ENCODE measurements at regions not wholly inside any gene's neighbourhood (a gene's known extent, or its start where the extent isn't known, plus 50 kb on each side); places are given as distances from the start of the nearest gene placed in this dataset.
A peak's percentile ranks its signal among the peaks of the same experiment; 100 is the strongest.
"Not testable (repeated sequence)": the region's sequence is repeated elsewhere in the genome, so short reads cannot be mapped to it uniquely, and the experiment has no call there.

- no peak for DNase-seq (ENCODE audit: low read depth)
- H3K4me3 ChIP-seq (ENCODE audit: low read length) = no peak overlapping the region
- TF ChIP-seq CTCF (IDR thresholded peaks at IDR 0.05; ENCODE audit: insufficient read depth, low read depth, low read length, missing control alignments) = no peak
These were observed 107.0 kb downstream of the HMHB1 start for GRCh38 chr5:143918961-143919360.

- no peak for TF ChIP-seq CTCF (IDR thresholded peaks at IDR 0.05; ENCODE audit: insufficient read depth, low read depth, low read length, missing control alignments)
- H3K4me3 ChIP-seq (ENCODE audit: low read length) = no peak overlapping the region
- peak; percentile 22 for DNase-seq (ENCODE audit: low read depth)
These were observed 108.8 kb downstream of the HMHB1 start for GRCh38 chr5:143920772-143921171.

- H3K4me3 ChIP-seq (ENCODE audit: low read length) = no peak overlapping the region
- DNase-seq (ENCODE audit: low read depth) = peak; percentile 89
These were observed 109.8 kb downstream of the HMHB1 start for GRCh38 chr5:143921525-143922311.

GRCh38 chr5:143922718-143923117 lies 110.8 kb downstream of the HMHB1 start:
- DNase-seq (ENCODE audit: low read depth) = peak; percentile 82
- no peak for TF ChIP-seq CTCF (IDR thresholded peaks at IDR 0.05; ENCODE audit: insufficient read depth, low read depth, low read length, missing control alignments)
- H3K4me3 ChIP-seq (ENCODE audit: low read length) = no peak overlapping the region

More at GRCh38 chr5:143921525-143922311, 109.8 kb downstream of the HMHB1 start:
- no peak for TF ChIP-seq CTCF (IDR thresholded peaks at IDR 0.05; ENCODE audit: insufficient read depth, low read depth, low read length, missing control alignments)

- DNase-seq (ENCODE audit: low read depth) = peak; percentile 64
- H3K4me3 ChIP-seq (ENCODE audit: low read length) = no peak overlapping the region
- no peak for TF ChIP-seq CTCF (IDR thresholded peaks at IDR 0.05; ENCODE audit: insufficient read depth, low read depth, low read length, missing control alignments)
These were observed 111.8 kb downstream of the HMHB1 start for GRCh38 chr5:143923634-143924266.

- no peak for DNase-seq (ENCODE audit: low read depth)
- no peak overlapping the region for H3K4me3 ChIP-seq (ENCODE audit: low read length)
- TF ChIP-seq CTCF (IDR thresholded peaks at IDR 0.05; ENCODE audit: insufficient read depth, low read depth, low read length, missing control alignments) = no peak
These were observed 112.5 kb downstream of the HMHB1 start for GRCh38 chr5:143924311-143924978.

GRCh38 chr5:143924979-143925325 lies 113.0 kb downstream of the HMHB1 start:
- H3K4me3 ChIP-seq (ENCODE audit: low read length); DNase-seq (ENCODE audit: low read depth): not testable (repeated sequence)
